GM23338 (cell line): ENCODE measurements at regions not wholly inside any gene's neighbourhood (a gene's known extent, or its start where the extent isn't known, plus 50 kb on each side); places are given as distances from the start of the nearest gene placed in this dataset.

ENCODE experiments used
- ATAC-seq: fragments of 200-7000 bp; cut with Tn5 transposase; 3 replicates; pipeline ENCODE4 v1.9.1; 2020
- DNase-seq: peaks from one replicate; pipeline ENCODE4 v3.0.0-alpha.2; 2015; ENCODE audit warnings: low spot score
- H2AFZ ChIP-seq: fragments of 200-600 bp; sonication (generic); 2 replicates; pipeline ENCODE4 v1.8.0; 2016; ENCODE audit warnings: antibody characterized with exemption, mild to moderate bottlenecking, moderate library complexity
- H3F3A ChIP-seq: fragments of 200-600 bp; sonication (generic); replicated peaks from 2 replicates; pipeline ENCODE4 v1.8.0; 2017; ENCODE audit warnings: antibody characterized with exemption, mixed run types, low read depth
- H3K27ac ChIP-seq: fragments of 200-600 bp; sonication (generic); 2 replicates; pipeline ENCODE4 v1.6.1; 2016; ENCODE audit warnings: low read depth
- H3K27me3 ChIP-seq: fragments of 200-600 bp; sonication (generic); 2 replicates; pipeline ENCODE4 v1.8.0; 2016; ENCODE audit warnings: mild to moderate bottlenecking, mixed run types, moderate library complexity; ENCODE audit not compliant: insufficient read depth
- H3K36me3 ChIP-seq: fragments of 200-600 bp; sonication (generic); 2 replicates; pipeline ENCODE4 v1.8.0; 2016; ENCODE audit warnings: mild to moderate bottlenecking; ENCODE audit not compliant: insufficient read depth
- H3K4me1 ChIP-seq: fragments of 200-600 bp; sonication (generic); 2 replicates; pipeline ENCODE4 v1.8.0; 2016; ENCODE audit warnings: mild to moderate bottlenecking, moderate library complexity; ENCODE audit not compliant: insufficient read depth
- H3K4me2 ChIP-seq: fragments of 200-600 bp; sonication (generic); 2 replicates; pipeline ENCODE4 v1.7.1; 2017; ENCODE audit warnings: mixed run types
- H3K4me3 ChIP-seq: fragments of 200-600 bp; sonication (generic); 2 replicates; pipeline ENCODE4 v1.6.1; 2016; ENCODE audit warnings: mixed run types
- H3K79me2 ChIP-seq: fragments of 200-600 bp; sonication (generic); replicated peaks from 2 replicates; pipeline ENCODE4 v1.8.0; 2017; ENCODE audit warnings: mild to moderate bottlenecking; ENCODE audit not compliant: insufficient read depth
- H3K9me2 ChIP-seq: fragments of 200-600 bp; sonication (generic); 2 replicates; pipeline ENCODE4 v1.8.0; 2017; ENCODE audit not compliant: insufficient read depth
- H4K20me1 ChIP-seq: fragments of 200-600 bp; sonication (generic); replicated peaks from 2 replicates; pipeline ENCODE4 v1.8.0; 2017; ENCODE audit warnings: mild to moderate bottlenecking; ENCODE audit not compliant: insufficient read depth
- H3K27ac Mint-ChIP-seq: 2 replicates; pipeline ENCODE4 v1.8.0; 2020; ENCODE audit warnings: inconsistent platforms, mild to moderate bottlenecking, moderate library complexity, mixed read lengths
- H3K27me3 Mint-ChIP-seq: 3 replicates; pipeline ENCODE4 v1.8.0; 2022; ENCODE audit warnings: low read depth, mild to moderate bottlenecking, moderate library complexity, mixed read lengths, inconsistent platforms; ENCODE audit not compliant: insufficient read depth, poor library complexity
- H3K36me3 Mint-ChIP-seq: 3 replicates; pipeline ENCODE4 v1.8.0; 2021; ENCODE audit warnings: low read depth, mild to moderate bottlenecking, inconsistent platforms, moderate library complexity, mixed read lengths
- H3K4me1 Mint-ChIP-seq: 3 replicates; pipeline ENCODE4 v1.8.0; 2020; ENCODE audit warnings: mild to moderate bottlenecking, inconsistent platforms, mixed read lengths
- H3K4me3 Mint-ChIP-seq: 3 replicates; pipeline ENCODE4 v1.8.0; 2021; ENCODE audit warnings: moderate library complexity, mild to moderate bottlenecking, inconsistent platforms, mixed read lengths
- H3K9me3 Mint-ChIP-seq: 3 replicates; pipeline ENCODE4 v1.8.0; 2020; ENCODE audit warnings: moderate library complexity, mild to moderate bottlenecking, inconsistent platforms, mixed read lengths
- CREB1 ChIP-seq: fragments of 250-450 bp; sonication (Bioruptor Pico); IDR thresholded peaks from 2 replicates; pipeline ENCODE4 v1.5.0; 2020; ENCODE audit warnings: low read depth, mild to moderate bottlenecking, moderate library complexity
- CTCF ChIP-seq, 2 experiments: fragments of 200-600 bp in 1 of 2; sonication (generic) in 1 of 2; conservative IDR thresholded peaks; 2 replicates each; pipeline versions ENCODE4 v1.5.1 to v1.6.1; 2016 to 2017; ENCODE audit warnings: antibody characterized with exemption in 2 of 2, low read depth in 2 of 2, mild to moderate bottlenecking in 2 of 2, moderate library complexity in 1 of 2
- EZH2 ChIP-seq: fragments of 200-600 bp; sonication (generic); IDR thresholded peaks from one replicate; pipeline ENCODE4 v1.8.0; 2017; ENCODE audit warnings: antibody characterized with exemption, mild to moderate bottlenecking, low read depth; ENCODE audit not compliant: unreplicated experiment
- EZH2phosphoT487 ChIP-seq: fragments of 200-600 bp; sonication (generic); IDR thresholded peaks from one replicate; pipeline ENCODE4 v1.8.1; 2018; ENCODE audit warnings: antibody characterized with exemption; ENCODE audit not compliant: unreplicated experiment
- JUNB ChIP-seq: IDR thresholded peaks from one replicate; pipeline ENCODE4 v1.6.1; 2016; ENCODE audit warnings: antibody characterized with exemption; ENCODE audit not compliant: unreplicated experiment
- NANOG ChIP-seq: IDR thresholded peaks from 2 replicates; pipeline ENCODE4 v1.6.1; 2016; ENCODE audit warnings: antibody characterized with exemption, borderline replicate concordance
- POLR2AphosphoS5 ChIP-seq: IDR thresholded peaks from 2 replicates; pipeline ENCODE4 v1.6.1; 2016; ENCODE audit warnings: antibody characterized with exemption, low read depth
- REST ChIP-seq: IDR thresholded peaks from one replicate; pipeline ENCODE4 v1.6.1; 2018; ENCODE audit warnings: antibody characterized with exemption; ENCODE audit not compliant: unreplicated experiment
- STAT1 ChIP-seq: IDR thresholded peaks from one replicate; pipeline ENCODE4 v1.6.1; 2016; ENCODE audit warnings: antibody characterized with exemption; ENCODE audit not compliant: unreplicated experiment
- ZNF114 ChIP-seq: fragments of 250-450 bp; sonication (Bioruptor Pico); IDR thresholded peaks from 2 replicates; pipeline ENCODE4 v1.5.0; 2020; ENCODE audit warnings: mild to moderate bottlenecking, moderate library complexity
- ZNF331 ChIP-seq: fragments of 250-450 bp; sonication (Bioruptor Pico); IDR thresholded peaks from 2 replicates; pipeline ENCODE4 v1.5.0; 2020; ENCODE audit warnings: low read depth, mild to moderate bottlenecking, moderate library complexity
- ZNF462 ChIP-seq: fragments of 250-450 bp; sonication (Bioruptor Pico); IDR thresholded peaks from 2 replicates; pipeline ENCODE4 v1.5.0; 2020; ENCODE audit warnings: mild to moderate bottlenecking, moderate library complexity

- no peaks in the 10 kb centered on the region for H4K20me1 ChIP-seq
- ATAC-seq (no peak), DNase-seq (no peak)
- peaks cover 7% of the 10 kb centered on the region for H3K4me1 Mint-ChIP-seq
- no peaks in the 10 kb centered on the region for H3K4me1 ChIP-seq
- no peak overlapping the region for H2AFZ ChIP-seq
- no peak overlapping the region for H3K4me2 ChIP-seq
- H3K27ac Mint-ChIP-seq = no peak overlapping the region
- no peaks in the 10 kb centered on the region for H3K36me3 ChIP-seq
- H3K9me2 ChIP-seq = no peaks in the 10 kb centered on the region; the same call in 1 of the 2 replicates
- H3K79me2 ChIP-seq = no peaks in the 10 kb centered on the region
- no peaks in the 10 kb centered on the region for H3K9me3 Mint-ChIP-seq
- H3K27me3 ChIP-seq = no peaks in the 10 kb centered on the region
- TF ChIP-seq CREB1 (CRISPR knock-in tag) = no peak
- TF ChIP-seq EZH2phosphoT487 = no peak
- no peak for TF ChIP-seq EZH2
- TF ChIP-seq NANOG = no peak
- no peak for TF ChIP-seq ZNF114 (CRISPR knock-in tag)
- TF ChIP-seq STAT1 = no peak
- no peak for TF ChIP-seq REST
- no peak for TF ChIP-seq JUNB
- TF ChIP-seq ZNF331 (CRISPR knock-in tag) = no peak
- TF ChIP-seq ZNF462 (CRISPR knock-in tag) = no peak
- TF ChIP-seq CTCF (conservative IDR thresholded peaks at IDR 0.05; ENCODE audit: low read depth in 2 of 2) = no peak
- no peak for TF ChIP-seq POLR2AphosphoS5
- H3K36me3 Mint-ChIP-seq = peaks cover 2% of the 10 kb centered on the region; the same call in 1 of the 3 replicates
- no peak overlapping the region for H3K4me3 Mint-ChIP-seq
- no peaks in the 10 kb centered on the region for H3F3A ChIP-seq
- no peaks in the 10 kb centered on the region for H3K27me3 Mint-ChIP-seq
- no peak overlapping the region for H3K4me3 ChIP-seq
- no peak overlapping the region for H3K27ac ChIP-seq
Observed at GRCh38 chr2:8095978-8096377, 585.9 kb upstream of the ID2 start.
